Common myeloid progenitor, CD34-positive (primary cell): ENCODE measurements at regions not wholly inside any gene's neighbourhood (a gene's known extent, or its start where the extent isn't known, plus 50 kb on each side); places are given as distances from the start of the nearest gene placed in this dataset.
A peak's percentile ranks its signal among the peaks of the same experiment; 100 is the strongest.

Experiments
- CTCF ChIA-PET: fragments of 350-600 bp; sonication (Branson Sonifier 250); formaldehyde crosslinking; loops from one replicate; lab custom pipeline; 2021; ENCODE audit warnings: antibody characterized with exemption; lab: Charles Lee
- POLR2A ChIA-PET: fragments of 350-600 bp; sonication (Branson Sonifier 250); formaldehyde crosslinking; loops from one replicate; lab custom pipeline; 2021; ENCODE audit warnings: antibody characterized with exemption; lab: Charles Lee
- DNase-seq, 3 donors: peaks; one replicate each; pipeline versions ENCODE4 v3.0.0 to v3.0.0-alpha.2; 2013
- H3K27ac ChIP-seq, 2 experiments: 1 replicate in 1 of 2; 2 replicates in 1 of 2; pipeline ENCODE4 v1.7.0; 2013; ENCODE audit warnings: inconsistent platforms in 2 of 2, low read length in 2 of 2, mild to moderate bottlenecking in 2 of 2, low read depth in 1 of 2, moderate library complexity in 1 of 2; ENCODE audit not compliant: severe bottlenecking in 2 of 2, insufficient read depth in 1 of 2, poor library complexity in 1 of 2
- H3K27me3 ChIP-seq, 5 experiments: replicated peaks in 2 of 5; 1 replicate in 3 of 5; 2 replicates in 2 of 5; pipeline versions ENCODE4 v1.6.1 to v1.7.0; 2013; ENCODE audit warnings: low read length in 4 of 5, mild to moderate bottlenecking in 2 of 5, moderate library complexity in 2 of 5, inconsistent platforms in 1 of 5; ENCODE audit not compliant: insufficient read depth in 5 of 5, control insufficient read depth in 4 of 5
- H3K36me3 ChIP-seq, 4 experiments: 1 replicate in 2 of 4; 2 replicates in 2 of 4; pipeline versions ENCODE4 v1.6.1 to v1.7.0; 2013; ENCODE audit warnings: low read length in 3 of 4, control low read depth in 1 of 4, mild to moderate bottlenecking in 1 of 4; ENCODE audit not compliant: control insufficient read depth in 4 of 4, insufficient read depth in 4 of 4
- H3K4me1 ChIP-seq, 4 experiments: 1 replicate in 3 of 4; 2 replicates in 1 of 4; pipeline versions ENCODE4 v1.6.1 to v1.7.1; 2013; ENCODE audit warnings: low read length in 3 of 4, mild to moderate bottlenecking in 3 of 4, control low read depth in 1 of 4, inconsistent platforms in 1 of 4, moderate library complexity in 1 of 4; ENCODE audit not compliant: control insufficient read depth in 4 of 4, insufficient read depth in 4 of 4; ENCODE audit errors: control extremely low read depth in 1 of 4
- H3K4me3 ChIP-seq, 7 experiments: 1 replicate in 4 of 7; 2 replicates in 3 of 7; pipeline versions ENCODE4 v1.5.1 to v1.7.0; 2013; ENCODE audit warnings: mild to moderate bottlenecking in 7 of 7, low read length in 6 of 7, moderate library complexity in 6 of 7, inconsistent platforms in 2 of 7, low read depth in 2 of 7, control low read depth in 1 of 7; ENCODE audit not compliant: insufficient read depth in 4 of 7, control insufficient read depth in 1 of 7; ENCODE audit errors: extremely low read depth in 1 of 7
- H3K9me3 ChIP-seq, 5 experiments: 1 replicate in 4 of 5; 2 replicates in 1 of 5; pipeline versions ENCODE4 v1.6.1 to v1.7.1; 2013; ENCODE audit warnings: low read length in 4 of 5, mild to moderate bottlenecking in 2 of 5, inconsistent platforms in 1 of 5, low read depth in 1 of 5, moderate library complexity in 1 of 5; ENCODE audit not compliant: control insufficient read depth in 4 of 5, insufficient read depth in 2 of 5; ENCODE audit errors: control extremely low read depth in 1 of 5
- WGBS: methylation state at CpG from one replicate; pipeline ENCODE4 v1.1.5; 2013; ENCODE audit not compliant: insufficient coverage; 5-methylcytosine and 5-hydroxymethylcytosine counted together

DNA sequence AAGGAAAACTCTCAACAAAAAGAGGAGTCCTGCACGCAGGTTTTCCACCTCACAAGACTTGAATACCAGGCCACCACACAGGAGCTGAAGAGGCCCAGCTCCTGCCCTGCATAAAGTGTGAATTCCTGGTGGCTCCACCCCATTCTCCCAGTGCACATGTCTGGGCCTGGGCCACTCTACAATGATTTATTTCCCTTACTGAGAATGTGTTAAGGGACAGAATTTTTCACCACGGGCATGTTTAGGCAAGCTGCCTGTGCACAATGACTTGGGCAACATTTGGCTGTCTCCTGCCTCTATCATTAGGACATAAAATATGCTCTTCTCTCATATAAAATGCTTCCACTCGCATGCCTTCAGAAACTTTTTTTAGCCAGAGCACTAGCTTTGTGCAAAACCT lies 197.1 kb downstream of the SLC7A11 start:
- H3K36me3 ChIP-seq, result no peaks in the 10 kb centered on the region
- H3K4me1 ChIP-seq, result no peaks in the 10 kb centered on the region
- ChIA-PET POLR2A (no interaction called here), CTCF (no interaction called here)
- WGBS, result 83% methylated on average over 3 of the region's 3 CpGs
- no peak for DNase-seq
- no peak overlapping the region for H3K27ac ChIP-seq
- peaks cover 0 to 2% (median 0%) of the 10 kb centered on the region in 5 experiments for H3K27me3 ChIP-seq
- no peak overlapping the region for H3K4me3 ChIP-seq
- H3K9me3 ChIP-seq, result no peaks in the 10 kb centered on the region

GRCh38 chr4:138039010-138039409 lies 203.1 kb downstream of the SLC7A11 start:
- H3K4me1 ChIP-seq, result peaks cover 0 to 2% (median 0%) of the 10 kb centered on the region in 4 experiments
- no peak overlapping the region for H3K4me3 ChIP-seq
- H3K9me3 ChIP-seq, result no peaks in the 10 kb centered on the region
- no peaks in the 10 kb centered on the region for H3K27me3 ChIP-seq
- no peak overlapping the region for H3K27ac ChIP-seq
- H3K36me3 ChIP-seq, result no peaks in the 10 kb centered on the region
- WGBS, result 90% methylated on average over 2 of the region's 2 CpGs
- ChIA-PET POLR2A (no interaction called here), CTCF (interaction anchor here (1.3 to 4.3 kb wide), 4 partner anchors 10 to 832 kb away, joined by 4 to 17 read pairs (median 5); no protein-coding TSS in a partner anchor)
- no peak for DNase-seq

DNA sequence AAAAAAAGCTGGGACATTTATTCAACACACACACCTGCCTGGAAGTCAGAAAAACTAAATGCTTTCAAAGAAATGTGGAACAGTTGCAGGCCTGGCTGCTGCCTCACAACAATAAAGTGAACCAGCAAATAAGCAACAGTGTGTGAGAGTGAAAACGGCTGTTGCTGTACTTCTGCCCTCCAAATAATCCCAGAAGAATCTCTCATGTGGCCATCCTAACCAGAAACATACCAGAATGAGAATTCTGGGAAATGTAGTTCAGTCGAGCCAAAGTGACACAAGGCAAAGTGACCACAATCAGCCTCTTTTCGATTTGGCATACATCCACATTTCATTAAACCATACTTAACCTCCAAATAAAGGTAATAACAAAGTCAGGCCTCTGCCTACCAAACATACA lies 204.5 kb downstream of the SLC7A11 start:
- Histone ChIP-seq H3K36me3 (no peaks in the 10 kb centered on the region), H3K27me3 (no peaks in the 10 kb centered on the region), H3K27ac (no peak overlapping the region), H3K4me3 (no peak overlapping the region), H3K9me3 (no peaks in the 10 kb centered on the region), H3K4me1 (peaks cover 0 to 2% (median 0%) of the 10 kb centered on the region in 4 experiments)
- POLR2A ChIA-PET, result no interaction called here
- 89% methylated on average over 3 of the region's 3 CpGs for WGBS
- DNase-seq, result no peak
- CTCF ChIA-PET, result interaction anchor here (0.8 to 4.3 kb wide), 7 partner anchors 10 to 833 kb away, joined by 3 to 17 read pairs (median 4); no protein-coding TSS in a partner anchor

DNA sequence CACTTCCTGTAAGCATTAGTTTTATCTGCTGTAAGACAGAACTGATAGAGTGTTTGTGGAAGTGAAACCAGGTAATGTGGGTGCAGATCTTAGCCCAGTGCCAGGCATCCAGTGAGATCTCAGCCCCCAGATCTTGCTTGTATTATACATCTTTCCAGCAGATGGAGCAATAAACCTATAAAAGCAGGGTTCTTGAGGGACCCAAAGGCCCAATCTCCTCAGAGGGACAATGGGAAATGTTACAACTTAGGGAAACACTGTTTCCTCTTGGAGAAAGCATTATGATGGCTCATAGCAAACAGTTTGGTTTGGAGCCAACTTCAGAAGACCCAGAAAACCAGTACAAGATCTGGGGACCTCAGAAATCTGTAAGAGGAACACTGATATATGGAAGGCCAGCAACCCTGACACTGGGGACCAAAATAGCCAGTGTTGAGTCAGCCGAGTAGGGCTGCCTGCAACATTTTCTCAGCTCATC lies 206.3 kb downstream of the SLC7A11 start:
- peak; percentile 25 to 51 (median 48) for DNase-seq
- Histone ChIP-seq H3K4me3 (no peak overlapping the region), H3K4me1 (peaks cover 0 to 2% (median 0%) of the 10 kb centered on the region in 4 experiments), H3K27me3 (no peaks in the 10 kb centered on the region), H3K9me3 (no peaks in the 10 kb centered on the region), H3K27ac (no peak overlapping the region), H3K36me3 (no peaks in the 10 kb centered on the region)
- WGBS, result no CpG with 5 or more reads among the region's 1 CpG
- POLR2A ChIA-PET, result no interaction called here
- CTCF ChIA-PET, result interaction anchor here (0.6 to 3.6 kb wide), 10 partner anchors 9 to 840 kb away, joined by 3 to 28 read pairs (median 4); no protein-coding TSS in a partner anchor

GRCh38 chr4:138034871-138035270 lies 207.3 kb downstream of the SLC7A11 start:
- ChIA-PET POLR2A (no interaction called here), CTCF (interaction anchor here (0.8 to 3.6 kb wide), 10 partner anchors 8 to 882 kb away, joined by 3 to 28 read pairs (median 4); no protein-coding TSS in a partner anchor)
- DNase-seq, result peak in 2 of 3 donors; percentile 2 to 3
- H3K4me3 ChIP-seq, result no peak overlapping the region
- H3K4me1 ChIP-seq, result peaks cover 0 to 2% (median 0%) of the 10 kb centered on the region in 4 experiments
- no peaks in the 10 kb centered on the region for H3K9me3 ChIP-seq
- H3K27ac ChIP-seq, result no peak overlapping the region
- no peaks in the 10 kb centered on the region for H3K36me3 ChIP-seq
- WGBS, result no CpG with 5 or more reads among the region's 2 CpGs
- H3K27me3 ChIP-seq, result no peaks in the 10 kb centered on the region

- H3K4me1 ChIP-seq, result no peaks in the 10 kb centered on the region
- no peak for DNase-seq
- no peaks in the 10 kb centered on the region for H3K9me3 ChIP-seq
- POLR2A ChIA-PET, result no interaction called here
- H3K27me3 ChIP-seq, result no peaks in the 10 kb centered on the region
- no peaks in the 10 kb centered on the region for H3K36me3 ChIP-seq
- CTCF ChIA-PET, result no interaction called here
- no peak overlapping the region for H3K27ac ChIP-seq
- no peak overlapping the region for H3K4me3 ChIP-seq
These were observed 209.9 kb downstream of the SLC7A11 start for GRCh38 chr4:138032222-138032621.

DNA sequence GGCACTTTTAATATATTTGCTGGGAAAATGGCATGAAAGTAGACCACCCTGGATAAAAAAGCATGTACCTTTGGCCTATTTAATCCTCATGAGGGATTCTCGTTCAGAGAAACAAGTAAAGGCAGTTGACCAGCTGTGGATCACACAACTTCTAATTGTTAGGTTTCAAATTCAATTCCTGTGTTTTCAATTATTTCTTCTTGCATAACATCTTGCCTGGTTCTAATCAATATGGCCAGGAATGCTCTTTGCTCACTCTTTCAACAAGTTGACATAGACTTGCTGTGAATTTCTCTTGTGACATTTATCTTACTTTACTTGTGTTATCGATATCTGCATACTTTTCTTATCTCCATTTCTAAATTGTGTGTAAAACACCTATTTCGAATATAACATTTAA lies 211.8 kb downstream of the SLC7A11 start:
- POLR2A ChIA-PET, result no interaction called here
- no peaks in the 10 kb centered on the region for H3K9me3 ChIP-seq
- no peak for DNase-seq
- no peaks in the 10 kb centered on the region for H3K36me3 ChIP-seq
- H3K27ac ChIP-seq, result no peak overlapping the region
- no peak overlapping the region for H3K4me3 ChIP-seq
- no peaks in the 10 kb centered on the region for H3K27me3 ChIP-seq
- no peaks in the 10 kb centered on the region for H3K4me1 ChIP-seq
- CTCF ChIA-PET, result no interaction called here
- 94% methylated on average over 2 of the region's 3 CpGs for WGBS
